ENCODE measurements at regions not wholly inside any gene's neighbourhood (a gene's known extent, or its start where the extent isn't known, plus 50 kb on each side); places are given as distances from the start of the nearest gene placed in this dataset.

GRCh38 chr5:98454904-98455303, 318.6 kb upstream of the RGMB start:
- Histone ChIP-seq H3K36me3 (no peaks in the 10 kb centered on the region), H3K27me3 (no peaks in the 10 kb centered on the region), H3K4me1 (no peaks in the 10 kb centered on the region), H3K9me3 (no peaks in the 10 kb centered on the region), H3K27ac (no peak overlapping the region), H3K4me3 (no peak overlapping the region)
- intact Hi-C loops (cut with DNase I) = no loop called here
- no peak for DNase-seq (ENCODE audit: extremely low spot score in 2 of 2)
- no peak for TF ChIP-seq CTCF (IDR thresholded peaks at IDR 0.05)
- no peak for TF ChIP-seq POLR2AphosphoS5 (IDR thresholded peaks at IDR 0.05; ENCODE audit: insufficient read depth in 1 of 2, low read depth in 1 of 2)
- no peak for TF ChIP-seq POLR2A (IDR thresholded peaks at IDR 0.05)

- no peak for DNase-seq (ENCODE audit: extremely low spot score in 2 of 2)
- H3K4me1 ChIP-seq = no peaks in the 10 kb centered on the region
- no peaks in the 10 kb centered on the region for H3K36me3 ChIP-seq
- H3K4me3 ChIP-seq = no peak overlapping the region
- intact Hi-C loops (cut with DNase I) = no loop called here
- no peak overlapping the region for H3K27ac ChIP-seq
- no peak for TF ChIP-seq POLR2AphosphoS5 (IDR thresholded peaks at IDR 0.05; ENCODE audit: insufficient read depth in 1 of 2, low read depth in 1 of 2)
- TF ChIP-seq POLR2A (IDR thresholded peaks at IDR 0.05) = no peak
- no peak for TF ChIP-seq CTCF (IDR thresholded peaks at IDR 0.05)
- H3K9me3 ChIP-seq = no peaks in the 10 kb centered on the region
- no peaks in the 10 kb centered on the region for H3K27me3 ChIP-seq
These were observed 317.8 kb upstream of the RGMB start for GRCh38 chr5:98455665-98456064.

GRCh38 chr5:98458004-98458403, 315.5 kb upstream of the RGMB start:
- Histone ChIP-seq H3K36me3 (no peaks in the 10 kb centered on the region), H3K27me3 (no peaks in the 10 kb centered on the region), H3K27ac (no peak overlapping the region), H3K4me3 (no peak overlapping the region), H3K9me3 (no peaks in the 10 kb centered on the region), H3K4me1 (no peaks in the 10 kb centered on the region)
- intact Hi-C loops (cut with DNase I) = no loop called here
- TF ChIP-seq POLR2AphosphoS5 (IDR thresholded peaks at IDR 0.05; ENCODE audit: insufficient read depth in 1 of 2, low read depth in 1 of 2) (no peak), CTCF (IDR thresholded peaks at IDR 0.05) (no peak), POLR2A (IDR thresholded peaks at IDR 0.05) (no peak)
- DNase-seq (ENCODE audit: extremely low spot score in 2 of 2) = no peak

GRCh38 chr5:98458726-98459125, 314.7 kb upstream of the RGMB start:
- H3K27me3 ChIP-seq = no peaks in the 10 kb centered on the region
- intact Hi-C loops (cut with DNase I) = no loop called here
- H3K27ac ChIP-seq = no peak overlapping the region
- H3K4me1 ChIP-seq = no peaks in the 10 kb centered on the region
- TF ChIP-seq POLR2AphosphoS5 (IDR thresholded peaks at IDR 0.05; ENCODE audit: insufficient read depth in 1 of 2, low read depth in 1 of 2) (no peak), POLR2A (IDR thresholded peaks at IDR 0.05) (no peak), CTCF (IDR thresholded peaks at IDR 0.05) (no peak)
- H3K9me3 ChIP-seq = no peaks in the 10 kb centered on the region
- no peaks in the 10 kb centered on the region for H3K36me3 ChIP-seq
- no peak for DNase-seq (ENCODE audit: extremely low spot score in 2 of 2)
- H3K4me3 ChIP-seq = no peak overlapping the region

- H3K4me3 ChIP-seq = no peak overlapping the region
- no peak for DNase-seq (ENCODE audit: extremely low spot score in 2 of 2)
- no peaks in the 10 kb centered on the region for H3K4me1 ChIP-seq
- H3K27ac ChIP-seq = no peak overlapping the region
- H3K27me3 ChIP-seq = no peaks in the 10 kb centered on the region
- TF ChIP-seq POLR2A (IDR thresholded peaks at IDR 0.05) (no peak), CTCF (IDR thresholded peaks at IDR 0.05) (no peak), POLR2AphosphoS5 (IDR thresholded peaks at IDR 0.05; ENCODE audit: insufficient read depth in 1 of 2, low read depth in 1 of 2) (no peak)
- no peaks in the 10 kb centered on the region for H3K36me3 ChIP-seq
- intact Hi-C loops (cut with DNase I) = no loop called here
- no peaks in the 10 kb centered on the region for H3K9me3 ChIP-seq
These were observed 312.9 kb upstream of the RGMB start for GRCh38 chr5:98460536-98460935.
